K562 (cell line): ENCODE measurements at regions not wholly inside any gene's neighbourhood (a gene's known extent, or its start where the extent isn't known, plus 50 kb on each side); places are given as distances from the start of the nearest gene placed in this dataset.

Experiments used
- ATAC-seq: fragments of 200-7000 bp; cut with Tn5 transposase; 3 replicates; pipeline ENCODE4 v1.9.1; 2020; ENCODE audit warnings: moderate library complexity
- BruUV-seq: library from RNA; stranded (reverse); fragments of 400-500 nt; replicated peaks from 2 replicates; lab custom pipeline; 2021; lab: Mats Ljungman, UMichigan
- CTCF ChIA-PET: fragments of 300-600 bp; formaldehyde crosslinking; extraction: SDS; loops from one replicate; lab custom pipeline; 2021; ENCODE audit warnings: low intra/inter-chr PET ratio; lab: Yijun Ruan, JAX
- POLR2A ChIA-PET: fragments of 300-600, 350-650 bp; sonication (Branson Sonifier 250); formaldehyde crosslinking; extraction: SDS; loops from one replicate; lab custom pipeline; 2021; ENCODE audit warnings: antibody characterized with exemption, inconsistent platforms; lab: Yijun Ruan, JAX
- DNase-seq, 4 experiments: peaks; one replicate each; pipeline versions ENCODE4 v3.0.0 to v3.0.0-alpha.2; 2011 to 2018; ENCODE audit warnings: low spot score in 3 of 4, mixed read lengths in 3 of 4; ENCODE audit errors: extremely low read depth in 1 of 4
- FAIRE-seq: peaks from 2 replicates; lab custom pipeline; 2011; peaks lifted over from hg19 to GRCh38; lab: Jason Lieb, UNC
- H2AFZ ChIP-seq: 2 replicates; pipeline ENCODE4 v1.6.0; 2011; ENCODE audit warnings: low read depth, low read length, control low read depth, inconsistent platforms
- H3K27ac ChIP-seq: fragments of 200-600 bp; 3 replicates; pipeline ENCODE4 v1.8.0; 2011; ENCODE audit warnings: low read depth, mild to moderate bottlenecking, control low read depth, inconsistent platforms, low read length, moderate library complexity, mixed read lengths; ENCODE audit errors: extremely low read depth
- H3K27me3 ChIP-seq, 2 experiments: fragments of 300-600 bp in 1 of 2; 2 replicates in 1 of 2; 3 replicates in 1 of 2; pipeline versions ENCODE4 v1.6.0 to v1.8.0; 2011; ENCODE audit warnings: inconsistent platforms in 2 of 2, low read length in 2 of 2, mild to moderate bottlenecking in 1 of 2, mixed read lengths in 1 of 2, moderate library complexity in 1 of 2; ENCODE audit not compliant: control insufficient read depth in 2 of 2, insufficient read depth in 2 of 2
- H3K36me3 ChIP-seq: fragments of 300-600 bp; 3 replicates; pipeline ENCODE4 v1.8.0; 2011; ENCODE audit warnings: mild to moderate bottlenecking, low read length, inconsistent platforms; ENCODE audit not compliant: control insufficient read depth, insufficient read depth
- H3K4me1 ChIP-seq, 2 experiments: fragments of 200-600 bp in 1 of 2; replicated peaks in 1 of 2; 2 replicates in 1 of 2; 3 replicates in 1 of 2; pipeline versions ENCODE4 v1.5.1 to v1.8.0; 2011; ENCODE audit warnings: inconsistent platforms in 2 of 2, low read length in 2 of 2, mild to moderate bottlenecking in 1 of 2, mixed read lengths in 1 of 2, moderate library complexity in 1 of 2; ENCODE audit not compliant: control insufficient read depth in 2 of 2, insufficient read depth in 2 of 2
- H3K4me2 ChIP-seq: 2 replicates; pipeline ENCODE4 v1.6.1; 2011; ENCODE audit warnings: low read length, control low read depth, inconsistent platforms, mixed read lengths; ENCODE audit not compliant: insufficient read depth
- H3K4me3 ChIP-seq: fragments of 200-600 bp; sonication (generic), shearing (Covaris generic); 2 replicates; pipeline ENCODE4 v1.5.1; 2016; ENCODE audit warnings: control low read depth, inconsistent platforms
- H3K79me2 ChIP-seq: fragments of 200-600 bp; 3 replicates; pipeline ENCODE4 v1.8.0; 2011; ENCODE audit warnings: low read length, inconsistent platforms; ENCODE audit not compliant: control insufficient read depth, insufficient read depth
- H3K9ac ChIP-seq, 2 experiments: 2 replicates each; pipeline versions ENCODE4 v1.6.0 to v1.6.1; 2011; ENCODE audit warnings: low read depth in 2 of 2, low read length in 2 of 2, control low read depth in 1 of 2, inconsistent platforms in 1 of 2, mild to moderate bottlenecking in 1 of 2, mixed read lengths in 1 of 2; ENCODE audit not compliant: insufficient read depth in 1 of 2
- H3K9me1 ChIP-seq: one replicate; pipeline ENCODE4 v1.6.0; 2011; ENCODE audit warnings: inconsistent platforms, mild to moderate bottlenecking, low read length, moderate library complexity; ENCODE audit not compliant: control insufficient read depth, insufficient read depth
- H3K9me3 ChIP-seq: replicated peaks from 2 replicates; pipeline ENCODE4 v1.5.1; 2011; ENCODE audit warnings: low read depth, low read length, inconsistent platforms; ENCODE audit not compliant: control insufficient read depth, insufficient read depth
- H4K20me1 ChIP-seq: replicated peaks from 2 replicates; pipeline ENCODE4 v1.6.1; 2011; ENCODE audit warnings: low read length, inconsistent platforms, mixed read lengths; ENCODE audit not compliant: control insufficient read depth, insufficient read depth
- BCOR ChIP-seq: fragments of 450-650 bp; IDR thresholded peaks from 2 replicates; pipeline ENCODE4 v1.6.1; 2016
- CBX5 ChIP-seq: IDR thresholded peaks from 2 replicates; pipeline ENCODE4 v1.6.1; 2014; ENCODE audit warnings: low read depth, borderline replicate concordance
- CHD7 ChIP-seq: fragments of 200-600 bp; sonication (generic); IDR thresholded peaks from one replicate; pipeline ENCODE4 v1.6.1; 2012; ENCODE audit warnings: mild to moderate bottlenecking, low read depth, low read length, inconsistent platforms
- EGR1 ChIP-seq: fragments of 450-650 bp; conservative IDR thresholded peaks from 2 replicates; pipeline ENCODE4 v1.6.1; 2017; ENCODE audit warnings: mild to moderate bottlenecking
- GTF2E2 ChIP-seq: fragments of 200-800 bp; sonication (Bioruptor generic); IDR thresholded peaks from 2 replicates; pipeline ENCODE4 v1.6.1; 2016; ENCODE audit warnings: missing genetic modification characterization, missing compliant biosample characterization
- SIN3B ChIP-seq: fragments of 450-650 bp; IDR thresholded peaks from 2 replicates; pipeline ENCODE4 v1.6.1; 2017; ENCODE audit warnings: low read depth, mild to moderate bottlenecking, moderate library complexity
- ZBTB1 ChIP-seq: sonication (generic); formaldehyde crosslinking; IDR thresholded peaks from 2 replicates; pipeline ENCODE4 v1.8.1; 2023; ENCODE audit warnings: missing genetic modification reagents, low read depth, mild to moderate bottlenecking, borderline replicate concordance
- WGBS: fragments of 100-300 bp; shearing (Covaris generic); methylation state at CpG from one replicate; pipeline ENCODE4 v1.1.6; 2016; ENCODE audit warnings: low coverage, mixed read lengths; ENCODE audit not compliant: insufficient coverage; ENCODE audit errors: missing lambda C conversion rate; 5-methylcytosine and 5-hydroxymethylcytosine counted together
- in situ Hi-C: fragments of 300-500 bp; cut with MboI; formaldehyde crosslinking; loops from 4 replicates; pipeline ENCODE4 v1.15.0; 2018; ENCODE audit warnings: inconsistent platforms, mixed read lengths
- intact Hi-C: fragments of 100-400 bp; cut with micrococcal nuclease; formaldehyde crosslinking; loops from 2 replicates; pipeline ENCODE4 v1.14.2; 2022

- POLR2A ChIA-PET = no interaction called here
Measured at GRCh38 chr4:32601848-32602247, 1881.7 kb downstream of the PCDH7 start.

More at GRCh38 chr4:32601848-32602247, 1881.7 kb downstream of the PCDH7 start:
- DNase-seq = no peak
- Histone ChIP-seq H3K9ac (no peak overlapping the region), H3K27ac (no peak overlapping the region), H3K9me1 (no peaks in the 10 kb centered on the region), H3K9me3 (0 out of 2 replicates have a peak, but pooled peaks cover 2% of the 10 kb centered on the region), H3K27me3 (no peaks in the 10 kb centered on the region), H3K4me3 (no peak overlapping the region), H3K4me2 (no peak overlapping the region), H3K79me2 (no peaks in the 10 kb centered on the region), H3K4me1 (no peaks in the 10 kb centered on the region), H4K20me1 (no peaks in the 10 kb centered on the region), H3K36me3 (no peaks in the 10 kb centered on the region), H2AFZ (no peak overlapping the region)
- in situ Hi-C loops = no loop called here
- TF ChIP-seq EGR1 = no peak
- no peak for TF ChIP-seq BCOR
- no peak for TF ChIP-seq GTF2E2 (tag)
- no peak for TF ChIP-seq CHD7
- TF ChIP-seq SIN3B = no peak
- no peak for TF ChIP-seq ZBTB1
- TF ChIP-seq CBX5 = no peak
- CTCF ChIA-PET = no interaction called here
- FAIRE-seq = no peak
- ATAC-seq = no peak
- WGBS = 2% methylated on average over 3 of the region's 3 CpGs
- BruUV-seq = no TSS peak
- intact Hi-C loops = no loop called here
